ENCODE measurements at regions not wholly inside any gene's neighbourhood (a gene's known extent, or its start where the extent isn't known, plus 50 kb on each side); places are given as distances from the start of the nearest gene placed in this dataset.

GRCh38 chr1:163758977-163759670 is 437.4 kb downstream of the NUF2 start:
- DNase-seq, result no peak

GRCh38 chr1:163761898-163762297 is 440.1 kb downstream of the NUF2 start:
- DNase-seq, result no peak

- no peak for DNase-seq
Observed at GRCh38 chr1:163766257-163766918, 444.6 kb downstream of the NUF2 start.

GRCh38 chr1:163768576-163768975 is 446.8 kb downstream of the NUF2 start:
- no peak for DNase-seq

GRCh38 chr1:163770265-163770664 is 448.5 kb downstream of the NUF2 start:
- no peak for DNase-seq

- DNase-seq, result no peak
Observed at GRCh38 chr1:163771637-163772036, 449.9 kb downstream of the NUF2 start.

- no peak for DNase-seq
Observed at GRCh38 chr1:163772246-163772645, 450.5 kb downstream of the NUF2 start.

- no peak for DNase-seq
Observed at GRCh38 chr1:163773396-163773795, 451.6 kb downstream of the NUF2 start.

GRCh38 chr1:163774401-163774945 is 452.7 kb downstream of the NUF2 start:
- DNase-seq, result no peak

GRCh38 chr1:163774978-163775620 is 453.3 kb downstream of the NUF2 start:
- DNase-seq, result no peak

- no peak for DNase-seq
Observed at GRCh38 chr1:163777205-163777604, 455.5 kb downstream of the NUF2 start.

- no peak for DNase-seq
Observed at GRCh38 chr1:163781146-163781545, 459.4 kb downstream of the NUF2 start.

- no peak for DNase-seq
Observed at GRCh38 chr1:163785868-163786405, 464.2 kb downstream of the NUF2 start.

- DNase-seq, result no peak
Observed at GRCh38 chr1:163789911-163790310, 468.2 kb downstream of the NUF2 start.

- DNase-seq, result no peak
Observed at GRCh38 chr1:163794551-163794950, 472.8 kb downstream of the NUF2 start.

- DNase-seq, result no peak
Observed at GRCh38 chr1:163796394-163796821, 474.7 kb downstream of the NUF2 start.

- DNase-seq, result no peak
Observed at GRCh38 chr1:163797816-163798215, 476.1 kb downstream of the NUF2 start.

GRCh38 chr1:163799190-163799805 is 477.5 kb downstream of the NUF2 start:
- no peak for DNase-seq

GRCh38 chr1:163807331-163808049 is 485.7 kb downstream of the NUF2 start:
- no peak for DNase-seq

- DNase-seq, result no peak
Observed at GRCh38 chr1:163813251-163813650, 491.5 kb downstream of the NUF2 start.

GRCh38 chr1:163820226-163820625 is 498.5 kb downstream of the NUF2 start:
- DNase-seq, result no peak

GRCh38 chr1:163820766-163821165 is 499.0 kb downstream of the NUF2 start:
- DNase-seq, result no peak
